H9 (cell line): ENCODE measurements at regions not wholly inside any gene's neighbourhood (a gene's known extent, or its start where the extent isn't known, plus 50 kb on each side); places are given as distances from the start of the nearest gene placed in this dataset.

Experiments
- DNase-seq: peaks from one replicate; pipeline ENCODE4 v3.0.0-alpha.2; 2017
- H2AFZ ChIP-seq: one replicate; pipeline ENCODE4 v1.6.1; 2013; ENCODE audit warnings: mild to moderate bottlenecking, low read length, control low read depth, moderate library complexity
- H2AK5ac ChIP-seq: 2 replicates; pipeline ENCODE4 v1.6.1; 2013; ENCODE audit warnings: low read length, control low read depth, mixed read lengths; ENCODE audit not compliant: insufficient read length
- H2BK120ac ChIP-seq: one replicate; pipeline ENCODE4 v1.6.1; 2013; ENCODE audit warnings: low read depth, mild to moderate bottlenecking, low read length, control low read depth, inconsistent platforms; ENCODE audit not compliant: poor library complexity, severe bottlenecking
- H2BK12ac ChIP-seq: 2 replicates; pipeline ENCODE4 v1.6.1; 2013; ENCODE audit warnings: low read length, control low read depth, mixed read lengths, low read depth; ENCODE audit not compliant: insufficient read length
- H2BK15ac ChIP-seq: 2 replicates; pipeline ENCODE4 v1.6.1; 2013; ENCODE audit warnings: low read depth, low read length, control low read depth
- H2BK20ac ChIP-seq: one replicate; pipeline ENCODE4 v1.6.1; 2013; ENCODE audit warnings: low read depth, mild to moderate bottlenecking, low read length, control low read depth, inconsistent platforms; ENCODE audit not compliant: poor library complexity, severe bottlenecking
- H2BK5ac ChIP-seq: 2 replicates; pipeline ENCODE4 v1.6.1; 2013; ENCODE audit warnings: low read length, control low read depth, mixed read lengths; ENCODE audit not compliant: insufficient read length
- H3K14ac ChIP-seq: 2 replicates; pipeline ENCODE4 v1.6.1; 2013; ENCODE audit warnings: low read length, control low read depth; ENCODE audit not compliant: insufficient read depth
- H3K18ac ChIP-seq: 2 replicates; pipeline ENCODE4 v1.6.1; 2013; ENCODE audit warnings: low read depth, mild to moderate bottlenecking, mixed read lengths, low read length, control low read depth; ENCODE audit not compliant: insufficient read length
- H3K23ac ChIP-seq: 2 replicates; pipeline ENCODE4 v1.6.1; 2013; ENCODE audit warnings: low read length, control low read depth, mixed read lengths, low read depth; ENCODE audit not compliant: insufficient read length
- H3K23me2 ChIP-seq: 2 replicates; pipeline ENCODE4 v1.6.1; 2013; ENCODE audit warnings: low read depth, mild to moderate bottlenecking, mixed read lengths, low read length, control low read depth; ENCODE audit not compliant: insufficient read length, poor library complexity, severe bottlenecking
- H3K27ac ChIP-seq: 2 replicates; pipeline ENCODE4 v1.5.1; 2013; ENCODE audit warnings: low read length, control low read depth, mixed read lengths, low read depth; ENCODE audit not compliant: insufficient read length
- H3K27me3 ChIP-seq: 2 replicates; pipeline ENCODE4 v1.6.1; 2013; ENCODE audit warnings: low read length, control low read depth, inconsistent platforms; ENCODE audit not compliant: insufficient read depth
- H3K4ac ChIP-seq: 2 replicates; pipeline ENCODE4 v1.6.1; 2013; ENCODE audit warnings: low read depth, mild to moderate bottlenecking, control low read depth, inconsistent platforms, low read length, moderate library complexity
- H3K4me1 ChIP-seq: 2 replicates; pipeline ENCODE4 v1.6.1; 2013; ENCODE audit warnings: low read length, control low read depth, inconsistent platforms; ENCODE audit not compliant: insufficient read depth
- H3K4me2 ChIP-seq: 2 replicates; pipeline ENCODE4 v1.6.1; 2013; ENCODE audit warnings: low read length, control low read depth, mixed read lengths; ENCODE audit not compliant: insufficient read length, insufficient read depth
- H3K56ac ChIP-seq: 2 replicates; pipeline ENCODE4 v1.6.1; 2013; ENCODE audit warnings: low read depth, mild to moderate bottlenecking, mixed read lengths, low read length, control low read depth; ENCODE audit not compliant: insufficient read length
- H3K79me1 ChIP-seq: 2 replicates; pipeline ENCODE4 v1.6.1; 2013; ENCODE audit warnings: low read depth, mild to moderate bottlenecking, moderate library complexity, low read length, control low read depth, inconsistent platforms; ENCODE audit not compliant: insufficient read depth, poor library complexity, severe bottlenecking
- H3K79me2 ChIP-seq: 2 replicates; pipeline ENCODE4 v1.6.1; 2013; ENCODE audit warnings: low read length, control low read depth, inconsistent platforms; ENCODE audit not compliant: insufficient read depth
- H3K9ac ChIP-seq: 2 replicates; pipeline ENCODE4 v1.6.1; 2013; ENCODE audit warnings: low read length, control low read depth, mixed read lengths; ENCODE audit not compliant: insufficient read length; ENCODE audit errors: extremely low read depth
- H3K9me3 ChIP-seq: one replicate; pipeline ENCODE4 v1.6.1; 2013; ENCODE audit warnings: low read depth, low read length, inconsistent platforms; ENCODE audit not compliant: control insufficient read depth
- H3T11ph ChIP-seq: one replicate; pipeline ENCODE4 v1.6.1; 2013; ENCODE audit warnings: mild to moderate bottlenecking, low read length, control low read depth, inconsistent platforms
- H4K20me1 ChIP-seq: one replicate; pipeline ENCODE4 v1.6.1; 2013; ENCODE audit not compliant: control insufficient read depth, insufficient read length, insufficient read depth
- H4K5ac ChIP-seq: 2 replicates; pipeline ENCODE4 v1.6.1; 2013; ENCODE audit warnings: low read depth, mild to moderate bottlenecking, mixed read lengths, low read length, control low read depth; ENCODE audit not compliant: insufficient read length
- H4K8ac ChIP-seq: replicated peaks from 2 replicates; pipeline ENCODE4 v1.6.1; 2013; ENCODE audit warnings: low read length, control low read depth, mixed read lengths, low read depth; ENCODE audit not compliant: insufficient read length
- H4K91ac ChIP-seq: 2 replicates; pipeline ENCODE4 v1.6.1; 2013; ENCODE audit warnings: low read depth, mild to moderate bottlenecking, moderate library complexity, mixed read lengths, low read length, control low read depth; ENCODE audit not compliant: insufficient read length
- H3K27ac Mint-ChIP-seq, 3 experiments: 2 replicates in 2 of 3; 3 replicates in 1 of 3; pipeline ENCODE4 v1.8.0; 2020 to 2021; ENCODE audit warnings: mixed read lengths in 3 of 3, mild to moderate bottlenecking in 1 of 3, moderate library complexity in 1 of 3
- H3K27me3 Mint-ChIP-seq: 2 replicates; pipeline ENCODE4 v1.8.0; 2021; ENCODE audit warnings: low read depth, mild to moderate bottlenecking, moderate library complexity, mixed read lengths
- H3K36me3 Mint-ChIP-seq, 3 experiments: 2 replicates in 2 of 3; 3 replicates in 1 of 3; pipeline ENCODE4 v1.8.0; 2020 to 2021; ENCODE audit warnings: low read depth in 3 of 3, mixed read lengths in 3 of 3; ENCODE audit not compliant: insufficient read depth in 1 of 3
- H3K4me1 Mint-ChIP-seq, 2 experiments: 2 replicates each; pipeline ENCODE4 v1.8.0; 2020; ENCODE audit warnings: mixed read lengths in 2 of 2
- H3K4me3 Mint-ChIP-seq, 2 experiments: 2 replicates in 1 of 2; 3 replicates in 1 of 2; pipeline ENCODE4 v1.8.0; 2020 to 2021; ENCODE audit warnings: mild to moderate bottlenecking in 2 of 2, mixed read lengths in 2 of 2, moderate library complexity in 1 of 2
- H3K9me3 Mint-ChIP-seq, 2 experiments: 2 replicates in 1 of 2; 3 replicates in 1 of 2; pipeline ENCODE4 v1.8.0; 2020; ENCODE audit warnings: mild to moderate bottlenecking in 2 of 2, mixed read lengths in 2 of 2, moderate library complexity in 1 of 2
- CTCF ChIP-seq: fragments of 200-600 bp; sonication (generic); conservative IDR thresholded peaks from 3 replicates; pipeline ENCODE4 v1.8.0; 2021; ENCODE audit warnings: antibody characterized with exemption, mild to moderate bottlenecking
- WGBS: extraction: QIAGEN DNeasy Blood & Tissue Kit; methylation state at CpG from one replicate; pipeline ENCODE4 v1.1.7; 2013; ENCODE audit warnings: missing lambda C conversion rate, low lambda C conversion rate, mixed read lengths; ENCODE audit not compliant: insufficient read length; ENCODE audit errors: extremely low coverage; 5-methylcytosine and 5-hydroxymethylcytosine counted together

DNA sequence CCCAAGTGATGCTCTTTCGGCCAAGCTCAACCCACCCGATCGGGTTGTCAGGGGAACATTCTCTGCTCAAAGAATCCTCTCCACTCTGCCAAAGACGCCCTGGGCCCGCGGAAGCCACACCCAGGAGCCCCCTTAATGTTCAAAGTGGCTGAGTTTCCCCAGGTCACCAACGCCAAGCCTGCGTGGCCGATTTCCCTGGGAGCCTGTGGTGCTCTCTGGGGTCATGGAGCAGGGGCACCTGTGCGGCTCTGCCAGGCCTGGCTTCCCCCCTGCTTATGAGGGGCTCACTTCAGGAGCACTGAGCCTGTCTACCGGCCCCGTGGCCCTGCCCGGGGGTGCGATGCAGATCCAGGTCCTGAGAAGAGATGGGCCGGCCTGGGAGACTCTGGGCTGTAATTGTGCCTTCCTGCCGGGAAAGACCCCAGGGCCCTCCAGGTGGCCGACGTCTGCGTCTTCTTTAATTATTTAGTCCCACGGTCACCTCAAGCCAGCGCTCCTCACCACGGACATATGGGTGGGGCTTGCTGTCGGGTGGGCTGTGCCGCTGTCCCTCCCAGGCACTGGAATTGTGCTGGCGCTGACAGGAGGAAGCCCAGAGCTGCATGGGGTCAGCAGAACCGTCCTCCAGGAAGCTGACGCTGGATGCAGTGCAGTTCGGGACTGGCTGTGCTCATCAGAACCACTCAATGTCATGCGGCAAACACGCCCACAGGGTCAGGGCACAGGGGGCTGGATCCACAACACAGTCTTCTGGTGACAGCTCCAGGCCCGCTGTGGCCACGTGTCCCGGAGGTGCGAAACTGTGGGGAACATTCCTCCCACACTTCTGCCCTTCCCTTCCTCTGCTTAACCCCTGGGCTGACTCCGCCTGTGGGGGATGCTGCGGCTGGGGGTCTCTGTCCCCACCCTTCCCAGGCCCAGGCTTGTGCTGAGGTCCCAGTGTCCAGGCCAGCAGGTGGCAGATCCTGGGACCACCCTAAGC is 267.6 kb upstream of the SFSWAP start:
- H3K27ac Mint-ChIP-seq, result no peak overlapping the region
- Histone ChIP-seq H2BK12ac (no peak overlapping the region), H2BK120ac (no peak overlapping the region), H4K8ac (no peak overlapping the region), H2AFZ (no peak overlapping the region), H3K56ac (no peak overlapping the region), H2BK15ac (no peak overlapping the region), H3T11ph (no peak overlapping the region), H3K79me1 (no peaks in the 10 kb centered on the region), H3K27me3 (no peaks in the 10 kb centered on the region), H3K79me2 (no peaks in the 10 kb centered on the region), H4K5ac (no peak overlapping the region), H3K4ac (no peak overlapping the region), H3K4me2 (no peak overlapping the region), H3K9ac (no peak overlapping the region), H3K4me1 (no peaks in the 10 kb centered on the region), H2BK5ac (no peak overlapping the region), H4K91ac (no peak overlapping the region), H3K27ac (no peak overlapping the region), H2AK5ac (no peak overlapping the region), H4K20me1 (no peaks in the 10 kb centered on the region), H3K14ac (no peak overlapping the region; the same call in 1 of the 2 replicates), H2BK20ac (no peak overlapping the region), H3K18ac (no peak overlapping the region), H3K23ac (no peak overlapping the region), H3K23me2 (no peaks in the 10 kb centered on the region), H3K9me3 (no peaks in the 10 kb centered on the region)
- H3K4me3 Mint-ChIP-seq, result no peak overlapping the region
- no peaks in the 10 kb centered on the region for H3K27me3 Mint-ChIP-seq
- WGBS, result no CpG with 5 or more reads among the region's 36 CpGs
- H3K9me3 Mint-ChIP-seq, result no peaks in the 10 kb centered on the region
- no peaks in the 10 kb centered on the region; a peak in 1 of 7 replicates for H3K36me3 Mint-ChIP-seq
- DNase-seq, result peak; percentile 30
- peaks cover 0 to 20% of the 10 kb centered on the region in 2 experiments; a peak in 3 of 4 replicates for H3K4me1 Mint-ChIP-seq
- no peak for TF ChIP-seq CTCF
